DND-41 (cell line): ENCODE measurements at regions not wholly inside any gene's neighbourhood (a gene's known extent, or its start where the extent isn't known, plus 50 kb on each side); places are given as distances from the start of the nearest gene placed in this dataset.

Experiments used
- ATAC-seq: fragments of 200-7000 bp; cut with Tn5 transposase; 3 replicates; pipeline ENCODE4 v1.9.1; 2021; ENCODE audit warnings: low read depth; ENCODE audit not compliant: insufficient read depth
- DNase-seq: peaks from one replicate; pipeline ENCODE4 v3.0.0-alpha.2; 2020
- H2AFZ ChIP-seq: 2 replicates; pipeline ENCODE4 v1.6.0; 2012; ENCODE audit warnings: low read depth, low read length
- H3K27ac ChIP-seq: 2 replicates; pipeline ENCODE4 v1.5.1; 2012; ENCODE audit warnings: low read length, inconsistent platforms
- H3K27me3 ChIP-seq: fragments of 200-600 bp; sonication (generic); 2 replicates; pipeline ENCODE4 v1.6.0; 2012; ENCODE audit warnings: low read length, mild to moderate bottlenecking, inconsistent platforms; ENCODE audit not compliant: insufficient read depth, poor library complexity
- H3K36me3 ChIP-seq: 2 replicates; pipeline ENCODE4 v1.5.1; 2012; ENCODE audit warnings: low read length, inconsistent platforms; ENCODE audit not compliant: insufficient read depth
- H3K4me1 ChIP-seq: 2 replicates; pipeline ENCODE4 v1.5.1; 2012; ENCODE audit warnings: mild to moderate bottlenecking, low read length; ENCODE audit not compliant: insufficient read depth
- H3K4me2 ChIP-seq: 2 replicates; pipeline ENCODE4 v1.6.0; 2012; ENCODE audit warnings: mild to moderate bottlenecking, moderate library complexity, low read length, inconsistent platforms; ENCODE audit not compliant: insufficient read depth
- H3K4me3 ChIP-seq, 2 experiments: fragments of 200-600 bp in 1 of 2; shearing (Covaris generic) in 1 of 2; 2 replicates each; pipeline ENCODE4 v1.5.1; 2012 to 2016; ENCODE audit warnings: inconsistent platforms in 2 of 2, low read length in 2 of 2, mild to moderate bottlenecking in 2 of 2, low read depth in 1 of 2, moderate library complexity in 1 of 2
- H3K79me2 ChIP-seq: 2 replicates; pipeline ENCODE4 v1.6.0; 2012; ENCODE audit warnings: low read length, inconsistent platforms; ENCODE audit not compliant: insufficient read depth
- H3K9ac ChIP-seq: 2 replicates; pipeline ENCODE4 v1.6.0; 2012; ENCODE audit warnings: low read depth, mild to moderate bottlenecking, inconsistent platforms, low read length, moderate library complexity
- H3K9me3 ChIP-seq: 2 replicates; pipeline ENCODE4 v1.5.1; 2012; ENCODE audit warnings: low read length, moderate library complexity, mild to moderate bottlenecking, inconsistent platforms; ENCODE audit not compliant: insufficient read depth, severe bottlenecking
- H4K20me1 ChIP-seq: 2 replicates; pipeline ENCODE4 v1.6.0; 2012; ENCODE audit warnings: low read length; ENCODE audit not compliant: insufficient read depth
- EZH2 ChIP-seq: IDR thresholded peaks from 3 replicates; pipeline ENCODE4 v1.6.1; 2012; ENCODE audit warnings: borderline replicate concordance, low read depth, mild to moderate bottlenecking, moderate library complexity, low read length, inconsistent platforms; ENCODE audit not compliant: severe bottlenecking
- TF ChIP-seq, protein P1 (sequence below): IDR thresholded peaks from 2 replicates; pipeline ENCODE4 v1.5.1; 2012; ENCODE audit warnings: borderline replicate concordance, low read length, moderate library complexity, mild to moderate bottlenecking; ENCODE audit not compliant: poor library complexity, severe bottlenecking; ENCODE audit errors: extremely low read depth

DNA sequence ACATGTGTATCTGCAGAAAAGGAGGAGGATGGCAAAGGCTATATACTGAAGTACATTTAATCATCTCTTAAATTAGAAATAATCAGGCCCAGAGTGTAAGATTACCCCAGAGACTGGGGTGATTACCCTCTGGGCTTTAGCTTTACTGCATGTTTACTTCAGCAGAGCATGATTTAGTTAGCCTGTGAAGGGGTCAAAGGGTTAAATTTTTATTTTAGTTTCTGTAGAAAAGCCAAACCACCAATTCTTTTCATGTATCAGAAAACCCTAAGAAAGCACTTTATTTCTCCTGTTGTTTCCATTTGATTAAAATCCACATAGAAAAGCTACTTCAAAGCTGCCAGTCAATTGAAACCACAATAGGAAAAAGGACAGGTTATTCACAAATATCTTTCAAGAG lies 101.5 kb upstream of the LSM8 start:
- DNase-seq (no peak), ATAC-seq (no peak)
- no peaks in the 10 kb centered on the region for H4K20me1 ChIP-seq
- no peaks in the 10 kb centered on the region for H3K4me1 ChIP-seq
- H3K27ac ChIP-seq: no peak overlapping the region
- H3K4me3 ChIP-seq: no peak overlapping the region
- TF ChIP-seq, protein P1, sequence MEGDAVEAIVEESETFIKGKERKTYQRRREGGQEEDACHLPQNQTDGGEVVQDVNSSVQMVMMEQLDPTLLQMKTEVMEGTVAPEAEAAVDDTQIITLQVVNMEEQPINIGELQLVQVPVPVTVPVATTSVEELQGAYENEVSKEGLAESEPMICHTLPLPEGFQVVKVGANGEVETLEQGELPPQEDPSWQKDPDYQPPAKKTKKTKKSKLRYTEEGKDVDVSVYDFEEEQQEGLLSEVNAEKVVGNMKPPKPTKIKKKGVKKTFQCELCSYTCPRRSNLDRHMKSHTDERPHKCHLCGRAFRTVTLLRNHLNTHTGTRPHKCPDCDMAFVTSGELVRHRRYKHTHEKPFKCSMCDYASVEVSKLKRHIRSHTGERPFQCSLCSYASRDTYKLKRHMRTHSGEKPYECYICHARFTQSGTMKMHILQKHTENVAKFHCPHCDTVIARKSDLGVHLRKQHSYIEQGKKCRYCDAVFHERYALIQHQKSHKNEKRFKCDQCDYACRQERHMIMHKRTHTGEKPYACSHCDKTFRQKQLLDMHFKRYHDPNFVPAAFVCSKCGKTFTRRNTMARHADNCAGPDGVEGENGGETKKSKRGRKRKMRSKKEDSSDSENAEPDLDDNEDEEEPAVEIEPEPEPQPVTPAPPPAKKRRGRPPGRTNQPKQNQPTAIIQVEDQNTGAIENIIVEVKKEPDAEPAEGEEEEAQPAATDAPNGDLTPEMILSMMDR: no peak
- TF ChIP-seq EZH2: no peak
- no peak overlapping the region for H3K4me2 ChIP-seq
- no peaks in the 10 kb centered on the region for H3K79me2 ChIP-seq
- no peak overlapping the region for H2AFZ ChIP-seq
- peaks cover 10% of the 10 kb centered on the region for H3K27me3 ChIP-seq
- no peak overlapping the region for H3K9ac ChIP-seq
- H3K9me3 ChIP-seq: no peaks in the 10 kb centered on the region
- H3K36me3 ChIP-seq: no peaks in the 10 kb centered on the region

DNA sequence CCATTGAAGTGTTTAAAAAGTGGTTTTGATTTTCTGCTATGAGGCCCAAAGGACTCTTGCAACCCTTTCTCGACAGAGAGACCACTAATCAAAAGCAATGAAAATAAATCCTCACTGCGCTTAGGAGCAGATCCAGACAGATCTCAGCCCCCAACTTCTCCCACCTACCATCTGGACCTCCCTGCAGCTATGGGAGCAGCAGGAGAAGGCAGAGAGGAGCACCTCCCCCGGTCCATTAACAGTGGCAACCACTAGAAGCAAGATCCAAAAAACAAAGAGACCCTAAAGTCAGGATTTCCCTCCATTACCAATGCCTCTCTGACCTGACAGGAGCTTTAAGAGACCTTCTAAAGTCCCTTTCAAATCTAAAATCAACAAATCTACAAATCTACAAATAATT lies 99.0 kb upstream of the LSM8 start:
- H2AFZ ChIP-seq: no peak overlapping the region
- H3K79me2 ChIP-seq: no peaks in the 10 kb centered on the region
- H3K9me3 ChIP-seq: no peaks in the 10 kb centered on the region
- no peaks in the 10 kb centered on the region for H3K36me3 ChIP-seq
- H3K27me3 ChIP-seq: peaks cover 10% of the 10 kb centered on the region
- no peak for TF ChIP-seq EZH2
- TF ChIP-seq, protein P1: no peak
- no peak overlapping the region for H3K4me2 ChIP-seq
- H3K27ac ChIP-seq: no peak overlapping the region
- H3K4me3 ChIP-seq: no peak overlapping the region
- H3K4me1 ChIP-seq: no peaks in the 10 kb centered on the region
- no peaks in the 10 kb centered on the region for H4K20me1 ChIP-seq
- ATAC-seq (no peak), DNase-seq (no peak)
- no peak overlapping the region for H3K9ac ChIP-seq

DNA sequence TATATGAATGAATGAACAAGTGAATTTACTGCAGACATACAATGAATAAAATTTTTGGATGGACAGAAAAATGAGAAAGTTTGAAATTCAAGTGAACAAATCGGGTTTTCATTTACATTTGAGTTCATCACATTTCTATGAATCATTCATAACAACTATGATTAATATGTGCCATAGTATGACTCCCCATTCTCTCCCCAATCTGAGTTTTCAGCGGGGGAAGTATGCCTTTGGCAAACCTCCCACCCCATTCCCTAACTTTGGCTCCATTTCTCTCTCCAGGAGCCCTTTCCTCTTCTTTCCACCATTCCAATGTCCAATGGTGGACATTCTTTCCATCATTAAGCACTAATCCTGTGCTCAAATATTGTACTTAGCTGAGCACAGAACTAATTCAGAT lies 96.8 kb upstream of the LSM8 start:
- H4K20me1 ChIP-seq: no peaks in the 10 kb centered on the region
- no peak overlapping the region for H3K4me2 ChIP-seq
- no peaks in the 10 kb centered on the region for H3K9me3 ChIP-seq
- TF ChIP-seq, protein P1: no peak
- TF ChIP-seq EZH2: no peak
- H3K27ac ChIP-seq: no peak overlapping the region
- ATAC-seq (no peak), DNase-seq (no peak)
- H3K4me1 ChIP-seq: no peaks in the 10 kb centered on the region
- no peak overlapping the region for H3K9ac ChIP-seq
- no peak overlapping the region for H3K4me3 ChIP-seq
- H3K36me3 ChIP-seq: no peaks in the 10 kb centered on the region
- peaks cover 10% of the 10 kb centered on the region for H3K27me3 ChIP-seq
- no peak overlapping the region for H2AFZ ChIP-seq
- H3K79me2 ChIP-seq: no peaks in the 10 kb centered on the region

DNA sequence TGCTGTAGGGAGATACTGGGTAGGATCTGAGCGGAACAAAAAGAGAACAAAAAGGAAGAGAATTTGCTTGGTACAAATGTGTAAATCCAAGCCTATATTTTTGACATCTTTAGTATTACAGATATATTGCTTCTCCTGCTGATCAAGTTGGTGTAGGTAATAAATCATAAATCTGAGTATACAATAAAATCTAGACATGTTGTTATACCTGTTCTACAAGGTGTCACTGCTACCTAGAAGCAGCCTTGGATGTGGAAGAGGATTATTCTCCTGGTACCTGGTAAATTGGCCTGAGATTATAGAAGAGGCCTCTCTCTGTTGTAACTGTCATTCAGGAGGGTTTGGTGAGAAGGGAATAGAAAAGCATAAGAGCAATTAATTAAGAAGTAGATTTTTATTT lies 89.9 kb upstream of the LSM8 start:
- Histone ChIP-seq H2AFZ (no peak overlapping the region), H3K79me2 (no peaks in the 10 kb centered on the region)
- DNase-seq: no peak

More for the DNA sequence above, 89.9 kb upstream of the LSM8 start:
- Histone ChIP-seq H3K27ac (no peak overlapping the region), H3K4me3 (no peak overlapping the region), H3K4me1 (no peaks in the 10 kb centered on the region), H3K4me2 (no peak overlapping the region), H3K36me3 (no peaks in the 10 kb centered on the region), H3K9me3 (no peaks in the 10 kb centered on the region), H3K9ac (no peak overlapping the region), H4K20me1 (no peaks in the 10 kb centered on the region), H3K27me3 (peaks cover 4% of the 10 kb centered on the region)
- ATAC-seq: no peak
- no peak for TF ChIP-seq EZH2
- TF ChIP-seq, protein P1: no peak
